ENCODE measurements at regions not wholly inside any gene's neighbourhood (a gene's known extent, or its start where the extent isn't known, plus 50 kb on each side); places are given as distances from the start of the nearest gene placed in this dataset.

DNA sequence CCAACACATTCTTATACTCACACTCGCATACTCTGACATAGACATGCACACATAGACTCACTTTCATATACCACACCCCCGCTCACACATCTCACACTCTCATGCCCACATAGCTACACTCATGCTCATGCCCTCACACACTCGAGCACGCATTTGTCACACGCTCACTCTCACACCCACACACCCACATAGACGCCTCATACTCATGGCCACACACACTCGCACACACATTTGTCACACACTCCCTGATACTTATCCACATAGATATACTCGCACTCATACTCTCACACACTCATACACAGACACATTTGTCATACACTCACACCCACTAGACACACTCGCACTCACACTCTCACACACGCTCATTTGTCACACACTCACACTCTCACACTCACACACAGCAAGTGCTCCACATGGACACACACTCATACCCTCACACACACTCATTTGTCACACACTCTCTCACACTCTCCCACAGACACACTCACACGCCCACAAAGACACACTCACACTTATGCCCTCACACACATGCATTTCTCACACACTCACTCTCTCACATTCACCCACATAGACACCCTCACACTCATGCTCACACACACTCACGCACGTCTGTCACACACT lies 50.9 kb downstream of the TNP1 start:
- intact Hi-C loops (cut with micrococcal nuclease) = no loop called here

DNA sequence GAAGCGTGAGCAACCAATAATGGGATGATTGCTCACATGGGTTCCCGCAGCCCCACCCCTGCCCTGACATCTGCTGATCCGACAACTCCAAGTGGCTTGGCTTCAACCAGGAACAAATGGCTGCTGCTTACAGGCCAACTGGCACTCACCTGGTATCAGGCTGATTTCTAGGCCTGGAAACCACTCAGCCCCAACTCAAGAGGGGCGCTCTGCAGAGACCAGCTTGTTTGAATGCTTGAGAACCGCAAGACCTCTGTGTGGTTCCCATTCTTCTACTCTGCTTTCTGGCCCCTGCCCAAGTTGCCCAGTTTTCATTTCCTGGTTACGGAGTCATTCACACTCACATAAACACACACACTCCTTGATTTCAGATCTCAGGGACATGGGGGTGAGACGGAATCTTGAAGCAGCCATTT lies 52.0 kb downstream of the TNP1 start:
- Histone ChIP-seq H3K9me3 (ENCODE audit: control insufficient read depth in 1 of 2, low read length in 2 of 2) (no peaks in the 10 kb centered on the region), H3K27ac (ENCODE audit: low read depth, low read length) (no peak overlapping the region), H3K4me1 (ENCODE audit: insufficient read depth, low read length) (no peaks in the 10 kb centered on the region), H3K27me3 (ENCODE audit: insufficient read depth, low read length) (no peaks in the 10 kb centered on the region), H3K4me3 (ENCODE audit: low read length in 2 of 2) (no peak overlapping the region), H3K36me3 (ENCODE audit: insufficient read depth, low read length) (no peaks in the 10 kb centered on the region)
- intact Hi-C loops (cut with micrococcal nuclease) = no loop called here
- no peaks in the 10 kb centered on the region for H3K36me3 Mint-ChIP-seq
- H3K27me3 Mint-ChIP-seq = no peaks in the 10 kb centered on the region
- no peak for DNase-seq
- H3K4me3 Mint-ChIP-seq = no peak overlapping the region
- peaks cover 0 to 2% (median 0%) of the 10 kb centered on the region in 8 donors for H3K9me3 Mint-ChIP-seq
- no peaks in the 10 kb centered on the region for H3K4me1 Mint-ChIP-seq
- no peak overlapping the region for H3K27ac Mint-ChIP-seq
- CTCF ChIA-PET (ENCODE audit: partially characterized antibody) = no interaction called here
- POLR2A ChIA-PET (ENCODE audit: partially characterized antibody) = no interaction called here

More for the DNA sequence above, 50.9 kb downstream of the TNP1 start:
- H3K4me3 ChIP-seq (ENCODE audit: low read length in 2 of 2) = no peak overlapping the region
- no peaks in the 10 kb centered on the region for H3K4me1 Mint-ChIP-seq
- H3K27ac Mint-ChIP-seq = no peak overlapping the region
- CTCF ChIA-PET (ENCODE audit: partially characterized antibody) = no interaction called here
- peaks cover 0 to 2% (median 0%) of the 10 kb centered on the region in 8 donors for H3K9me3 Mint-ChIP-seq
- H3K9me3 ChIP-seq (ENCODE audit: control insufficient read depth in 1 of 2, low read length in 2 of 2) = no peaks in the 10 kb centered on the region
- no peaks in the 10 kb centered on the region for H3K4me1 ChIP-seq (ENCODE audit: insufficient read depth, low read length)
- no peak overlapping the region for H3K4me3 Mint-ChIP-seq
- H3K36me3 Mint-ChIP-seq = no peaks in the 10 kb centered on the region
- POLR2A ChIA-PET (ENCODE audit: partially characterized antibody) = no interaction called here
- H3K36me3 ChIP-seq (ENCODE audit: insufficient read depth, low read length) = no peaks in the 10 kb centered on the region
- H3K27me3 ChIP-seq (ENCODE audit: insufficient read depth, low read length) = no peaks in the 10 kb centered on the region
- no peak overlapping the region for H3K27ac ChIP-seq (ENCODE audit: low read depth, low read length)
- H3K27me3 Mint-ChIP-seq = no peaks in the 10 kb centered on the region
- no peak for DNase-seq

DNA sequence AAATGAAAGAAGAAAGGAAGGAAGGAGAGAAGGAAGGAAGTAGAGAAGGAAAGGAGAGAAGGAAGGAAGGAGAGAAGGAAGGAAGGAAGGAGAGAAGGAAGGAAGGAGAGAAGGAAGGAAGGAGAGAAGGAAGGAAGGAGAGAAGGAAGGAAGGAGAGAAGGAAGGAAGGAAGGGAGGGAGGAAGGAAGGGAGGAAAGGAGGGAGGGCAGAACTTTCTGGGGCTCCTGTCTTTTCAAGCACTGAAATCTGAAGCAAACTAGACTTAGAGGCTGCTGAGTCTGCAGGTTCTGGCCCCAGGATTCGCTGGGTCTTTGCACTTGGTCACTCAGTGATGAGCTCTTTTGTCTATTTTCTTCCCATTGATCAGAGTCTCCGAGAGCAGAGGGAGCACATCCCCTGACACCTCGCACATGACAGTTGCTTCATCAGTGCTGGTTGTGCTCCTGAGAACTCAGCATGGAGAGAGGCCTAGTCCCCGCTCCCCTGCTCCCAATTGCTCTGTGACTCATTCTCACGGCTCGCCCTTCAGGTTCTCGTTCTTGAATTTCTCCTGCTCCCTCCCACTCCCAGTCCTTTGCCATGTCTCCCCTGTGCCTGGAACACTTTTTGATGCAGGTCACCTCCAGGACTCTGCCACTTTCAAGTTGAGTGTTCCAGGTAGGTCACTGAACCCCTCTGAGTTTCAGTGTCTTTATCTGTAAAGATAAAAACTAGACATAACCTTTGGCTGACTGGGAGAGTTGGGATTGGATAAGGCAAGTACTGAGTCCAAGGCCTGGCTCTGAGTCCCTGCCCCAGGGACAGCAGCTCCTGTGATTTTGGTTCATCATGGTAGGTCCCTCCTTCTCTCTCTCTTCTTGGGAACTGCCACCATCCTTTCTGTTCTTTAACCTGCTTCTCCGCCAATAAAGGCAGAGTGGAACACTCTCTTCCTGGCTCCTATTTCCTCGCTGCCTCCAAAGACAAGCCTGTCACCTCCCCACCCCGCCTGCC lies 55.2 kb downstream of the TNP1 start:
- intact Hi-C loops (cut with micrococcal nuclease) = no loop called here
- Mint-ChIP-seq H3K36me3 (no peaks in the 10 kb centered on the region), H3K9me3 (peaks cover 0 to 1% (median 0%) of the 10 kb centered on the region in 8 donors), H3K4me3 (no peak overlapping the region), H3K4me1 (peaks cover 0 to 1% (median 0%) of the 10 kb centered on the region in 4 donors), H3K27me3 (peaks cover 0 to 1% of the 10 kb centered on the region in 2 donors), H3K27ac (peak overlapping the region in 1 of 7 donors; percentile 53)
- Histone ChIP-seq H3K4me3 (ENCODE audit: low read length in 2 of 2) (no peak overlapping the region), H3K9me3 (ENCODE audit: control insufficient read depth in 1 of 2, low read length in 2 of 2) (no peaks in the 10 kb centered on the region), H3K4me1 (ENCODE audit: insufficient read depth, low read length) (no peaks in the 10 kb centered on the region), H3K36me3 (ENCODE audit: insufficient read depth, low read length) (no peaks in the 10 kb centered on the region), H3K27ac (ENCODE audit: low read depth, low read length) (no peak overlapping the region), H3K27me3 (ENCODE audit: insufficient read depth, low read length) (no peaks in the 10 kb centered on the region)
- no peak for DNase-seq
- ChIA-PET POLR2A (ENCODE audit: partially characterized antibody) (no interaction called here), CTCF (ENCODE audit: partially characterized antibody) (no interaction called here)

DNA sequence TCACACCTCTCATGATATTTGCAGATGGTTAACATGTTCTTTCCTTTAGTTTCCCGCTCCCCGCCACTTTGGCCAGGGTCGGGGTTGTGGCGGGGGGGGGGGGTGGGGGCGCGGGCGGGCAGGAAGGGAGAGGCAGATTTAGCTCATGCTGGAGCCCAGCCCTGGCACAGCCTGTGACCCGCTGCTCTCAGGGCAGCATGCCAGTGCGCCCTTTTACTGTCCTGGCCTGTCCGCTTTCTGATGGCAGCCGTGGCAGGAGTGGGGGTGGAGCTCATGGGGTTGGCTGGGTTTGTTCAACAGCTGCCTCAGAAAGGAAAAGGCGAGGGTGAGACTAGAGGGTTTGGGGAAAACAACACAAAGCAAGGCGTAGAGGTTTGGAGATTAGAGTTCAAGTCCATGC lies 56.1 kb downstream of the TNP1 start:
- Histone ChIP-seq H3K27ac (ENCODE audit: low read depth, low read length) (no peak overlapping the region), H3K27me3 (ENCODE audit: insufficient read depth, low read length) (no peaks in the 10 kb centered on the region), H3K4me1 (ENCODE audit: insufficient read depth, low read length) (no peaks in the 10 kb centered on the region), H3K4me3 (ENCODE audit: low read length in 2 of 2) (no peak overlapping the region), H3K9me3 (ENCODE audit: control insufficient read depth in 1 of 2, low read length in 2 of 2) (no peaks in the 10 kb centered on the region), H3K36me3 (ENCODE audit: insufficient read depth, low read length) (no peaks in the 10 kb centered on the region)
- CTCF ChIA-PET (ENCODE audit: partially characterized antibody) = no interaction called here
- Mint-ChIP-seq H3K4me1 (peaks cover 0 to 1% (median 0%) of the 10 kb centered on the region in 4 donors), H3K36me3 (no peaks in the 10 kb centered on the region), H3K27ac (no peak overlapping the region), H3K9me3 (peaks cover 0 to 1% (median 0%) of the 10 kb centered on the region in 8 donors), H3K27me3 (peaks cover 0 to 1% of the 10 kb centered on the region in 2 donors), H3K4me3 (no peak overlapping the region)
- POLR2A ChIA-PET (ENCODE audit: partially characterized antibody) = no interaction called here
- DNase-seq = no peak
- intact Hi-C loops (cut with micrococcal nuclease) = no loop called here

DNA sequence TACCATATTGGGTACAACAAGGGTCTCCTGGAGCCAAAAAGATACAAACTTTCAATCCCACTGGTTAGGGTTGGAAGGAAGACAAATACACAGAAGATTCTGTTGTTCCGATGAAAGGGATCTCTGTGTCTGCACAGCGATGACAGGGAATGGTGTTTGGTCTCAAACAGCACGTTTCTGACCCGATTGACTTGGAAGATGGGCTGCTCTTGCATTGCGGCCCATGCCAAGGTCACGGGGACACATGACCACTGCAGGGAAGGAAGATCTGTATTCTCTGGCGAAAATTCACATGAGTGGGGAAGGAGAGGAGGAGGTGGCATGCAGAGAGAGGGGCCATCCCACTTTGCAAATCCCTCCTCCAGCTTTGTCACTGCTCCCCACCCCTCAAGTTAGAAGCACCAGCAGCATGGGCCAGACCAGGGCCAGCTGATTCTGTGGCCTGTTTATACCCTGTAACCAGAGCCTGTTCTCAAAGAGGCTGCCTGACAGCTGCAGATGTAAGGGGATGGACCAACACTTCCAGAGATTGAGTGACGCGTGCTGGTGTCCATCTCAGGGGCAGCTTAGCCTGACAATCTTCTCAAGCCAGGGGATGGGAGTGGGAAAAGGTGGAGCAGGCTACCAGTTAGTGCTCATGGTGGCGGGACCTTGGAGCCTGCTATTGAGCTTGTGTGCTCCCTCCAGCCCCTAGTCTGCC lies 57.2 kb downstream of the TNP1 start:
- H3K27ac ChIP-seq (ENCODE audit: low read depth, low read length) = no peak overlapping the region
- H3K4me3 Mint-ChIP-seq = no peak overlapping the region
- H3K27me3 ChIP-seq (ENCODE audit: insufficient read depth, low read length) = no peaks in the 10 kb centered on the region
- peaks cover 0 to 1% (median 0%) of the 10 kb centered on the region in 4 donors for H3K4me1 Mint-ChIP-seq
- CTCF ChIA-PET (ENCODE audit: partially characterized antibody) = no interaction called here
- H3K27ac Mint-ChIP-seq = peak overlapping the region in 1 of 7 donors; percentile 13
- H3K36me3 Mint-ChIP-seq = no peaks in the 10 kb centered on the region
- DNase-seq = no peak
- H3K36me3 ChIP-seq (ENCODE audit: insufficient read depth, low read length) = no peaks in the 10 kb centered on the region
- POLR2A ChIA-PET (ENCODE audit: partially characterized antibody) = no interaction called here
- intact Hi-C loops (cut with micrococcal nuclease) = no loop called here
- no peak overlapping the region for H3K4me3 ChIP-seq (ENCODE audit: low read length in 2 of 2)
- no peaks in the 10 kb centered on the region for H3K4me1 ChIP-seq (ENCODE audit: insufficient read depth, low read length)
- H3K9me3 Mint-ChIP-seq = peaks cover 0 to 1% (median 0%) of the 10 kb centered on the region in 8 donors
- no peaks in the 10 kb centered on the region for H3K9me3 ChIP-seq (ENCODE audit: control insufficient read depth in 1 of 2, low read length in 2 of 2)
- peaks cover 0 to 1% of the 10 kb centered on the region in 2 donors for H3K27me3 Mint-ChIP-seq

DNA sequence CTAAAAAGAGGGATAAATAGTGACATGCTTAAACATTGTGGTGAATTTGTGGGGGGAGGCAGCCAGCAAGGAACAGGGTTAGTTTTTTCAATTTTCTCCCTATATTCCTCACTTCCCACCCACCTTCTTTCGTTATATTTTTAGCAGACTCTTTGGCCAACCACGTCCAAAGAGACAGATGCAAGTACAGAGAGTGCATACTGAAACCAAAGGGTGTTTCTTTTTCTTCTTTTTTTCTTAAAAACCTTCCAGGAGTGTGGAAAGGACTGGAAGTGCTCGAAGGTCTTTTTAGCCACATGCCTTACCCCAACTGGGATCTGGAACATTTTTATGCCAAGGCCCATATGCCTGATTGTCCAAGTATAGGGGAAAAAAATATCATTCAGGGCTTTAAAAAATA lies 59.0 kb downstream of the TNP1 start:
- Mint-ChIP-seq H3K36me3 (no peaks in the 10 kb centered on the region), H3K27ac (no peak overlapping the region), H3K27me3 (peaks cover 0 to 1% of the 10 kb centered on the region in 2 donors), H3K4me3 (no peak overlapping the region), H3K9me3 (peaks cover 0 to 1% (median 0%) of the 10 kb centered on the region in 8 donors), H3K4me1 (peaks cover 0 to 1% (median 0%) of the 10 kb centered on the region in 4 donors)
- H3K27me3 ChIP-seq (ENCODE audit: insufficient read depth, low read length) = no peaks in the 10 kb centered on the region
- H3K27ac ChIP-seq (ENCODE audit: low read depth, low read length) = no peak overlapping the region
- H3K36me3 ChIP-seq (ENCODE audit: insufficient read depth, low read length) = no peaks in the 10 kb centered on the region
- CTCF ChIA-PET (ENCODE audit: partially characterized antibody) = no interaction called here
- intact Hi-C loops (cut with micrococcal nuclease) = no loop called here
- no peaks in the 10 kb centered on the region for H3K9me3 ChIP-seq (ENCODE audit: control insufficient read depth in 1 of 2, low read length in 2 of 2)
- H3K4me3 ChIP-seq (ENCODE audit: low read length in 2 of 2) = no peak overlapping the region
- DNase-seq = no peak
- H3K4me1 ChIP-seq (ENCODE audit: insufficient read depth, low read length) = no peaks in the 10 kb centered on the region
- POLR2A ChIA-PET (ENCODE audit: partially characterized antibody) = no interaction called here

DNA sequence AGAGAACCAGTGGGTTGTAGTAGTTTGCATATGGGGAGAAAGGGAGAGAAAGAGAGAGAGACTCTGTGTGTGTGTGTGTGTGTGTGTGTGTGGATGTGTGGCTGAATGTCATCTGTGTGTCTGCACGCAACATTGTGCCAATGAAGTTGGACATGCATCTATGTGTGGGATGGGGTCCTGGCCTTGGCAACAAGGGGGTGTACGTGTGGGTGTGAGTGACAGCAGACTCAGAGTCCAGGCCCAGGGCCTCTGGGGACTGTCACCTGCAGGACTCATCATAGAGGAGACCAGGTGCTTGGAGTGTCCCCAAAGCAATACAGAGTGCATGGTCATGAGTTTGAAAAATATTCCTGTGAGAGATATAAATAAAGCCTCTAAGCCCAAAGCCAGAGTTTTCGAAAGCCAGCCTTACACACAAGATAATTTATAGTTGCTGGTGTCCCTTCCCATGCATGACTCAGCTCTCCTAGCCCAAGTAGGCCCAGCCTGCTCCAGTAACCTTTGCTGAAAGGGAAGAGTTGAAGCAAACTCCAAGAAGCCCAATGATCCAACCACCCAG lies 59.9 kb downstream of the TNP1 start:
- no peak overlapping the region for H3K27ac ChIP-seq (ENCODE audit: low read depth, low read length)

More for the DNA sequence above, 59.9 kb downstream of the TNP1 start:
- H3K9me3 Mint-ChIP-seq = peaks cover 0 to 1% (median 0%) of the 10 kb centered on the region in 8 donors
- ChIA-PET POLR2A (ENCODE audit: partially characterized antibody) (no interaction called here), CTCF (ENCODE audit: partially characterized antibody) (no interaction called here)
- intact Hi-C loops (cut with micrococcal nuclease) = no loop called here
- no peaks in the 10 kb centered on the region for H3K4me1 ChIP-seq (ENCODE audit: insufficient read depth, low read length)
- peaks cover 0 to 1% of the 10 kb centered on the region in 2 donors for H3K27me3 Mint-ChIP-seq
- H3K4me3 ChIP-seq (ENCODE audit: low read length in 2 of 2) = no peak overlapping the region
- no peaks in the 10 kb centered on the region for H3K9me3 ChIP-seq (ENCODE audit: control insufficient read depth in 1 of 2, low read length in 2 of 2)
- no peaks in the 10 kb centered on the region for H3K36me3 Mint-ChIP-seq
- no peaks in the 10 kb centered on the region for H3K27me3 ChIP-seq (ENCODE audit: insufficient read depth, low read length)
- no peak for DNase-seq
- peaks cover 0 to 1% (median 0%) of the 10 kb centered on the region in 4 donors for H3K4me1 Mint-ChIP-seq
- H3K4me3 Mint-ChIP-seq = no peak overlapping the region
- no peaks in the 10 kb centered on the region for H3K36me3 ChIP-seq (ENCODE audit: insufficient read depth, low read length)
- peak overlapping the region in 1 of 7 donors; percentile 26 for H3K27ac Mint-ChIP-seq

Measured in CD4-positive, alpha-beta memory T cell (primary cell).